Common myeloid progenitor, CD34-positive (primary cell): ENCODE measurements at regions not wholly inside any gene's neighbourhood (a gene's known extent, or its start where the extent isn't known, plus 50 kb on each side); places are given as distances from the start of the nearest gene placed in this dataset.
"Not testable (repeated sequence)": the region's sequence is repeated elsewhere in the genome, so short reads cannot be mapped to it uniquely, and the experiment has no call there.

Experiments used
- CTCF ChIA-PET: fragments of 350-600 bp; sonication (Branson Sonifier 250); formaldehyde crosslinking; loops from one replicate; lab custom pipeline; 2021; ENCODE audit warnings: antibody characterized with exemption; lab: Charles Lee
- POLR2A ChIA-PET: fragments of 350-600 bp; sonication (Branson Sonifier 250); formaldehyde crosslinking; loops from one replicate; lab custom pipeline; 2021; ENCODE audit warnings: antibody characterized with exemption; lab: Charles Lee
- DNase-seq, 3 donors: peaks; one replicate each; pipeline versions ENCODE4 v3.0.0 to v3.0.0-alpha.2; 2013
- H3K27ac ChIP-seq, 2 experiments: 1 replicate in 1 of 2; 2 replicates in 1 of 2; pipeline ENCODE4 v1.7.0; 2013; ENCODE audit warnings: inconsistent platforms in 2 of 2, low read length in 2 of 2, mild to moderate bottlenecking in 2 of 2, low read depth in 1 of 2, moderate library complexity in 1 of 2; ENCODE audit not compliant: severe bottlenecking in 2 of 2, insufficient read depth in 1 of 2, poor library complexity in 1 of 2
- H3K27me3 ChIP-seq, 5 experiments: replicated peaks in 2 of 5; 1 replicate in 3 of 5; 2 replicates in 2 of 5; pipeline versions ENCODE4 v1.6.1 to v1.7.0; 2013; ENCODE audit warnings: low read length in 4 of 5, mild to moderate bottlenecking in 2 of 5, moderate library complexity in 2 of 5, inconsistent platforms in 1 of 5; ENCODE audit not compliant: insufficient read depth in 5 of 5, control insufficient read depth in 4 of 5
- H3K36me3 ChIP-seq, 4 experiments: 1 replicate in 2 of 4; 2 replicates in 2 of 4; pipeline versions ENCODE4 v1.6.1 to v1.7.0; 2013; ENCODE audit warnings: low read length in 3 of 4, control low read depth in 1 of 4, mild to moderate bottlenecking in 1 of 4; ENCODE audit not compliant: control insufficient read depth in 4 of 4, insufficient read depth in 4 of 4
- H3K4me1 ChIP-seq, 4 experiments: 1 replicate in 3 of 4; 2 replicates in 1 of 4; pipeline versions ENCODE4 v1.6.1 to v1.7.1; 2013; ENCODE audit warnings: low read length in 3 of 4, mild to moderate bottlenecking in 3 of 4, control low read depth in 1 of 4, inconsistent platforms in 1 of 4, moderate library complexity in 1 of 4; ENCODE audit not compliant: control insufficient read depth in 4 of 4, insufficient read depth in 4 of 4; ENCODE audit errors: control extremely low read depth in 1 of 4
- H3K4me3 ChIP-seq, 7 experiments: 1 replicate in 4 of 7; 2 replicates in 3 of 7; pipeline versions ENCODE4 v1.5.1 to v1.7.0; 2013; ENCODE audit warnings: mild to moderate bottlenecking in 7 of 7, low read length in 6 of 7, moderate library complexity in 6 of 7, inconsistent platforms in 2 of 7, low read depth in 2 of 7, control low read depth in 1 of 7; ENCODE audit not compliant: insufficient read depth in 4 of 7, control insufficient read depth in 1 of 7; ENCODE audit errors: extremely low read depth in 1 of 7
- H3K9me3 ChIP-seq, 5 experiments: 1 replicate in 4 of 5; 2 replicates in 1 of 5; pipeline versions ENCODE4 v1.6.1 to v1.7.1; 2013; ENCODE audit warnings: low read length in 4 of 5, mild to moderate bottlenecking in 2 of 5, inconsistent platforms in 1 of 5, low read depth in 1 of 5, moderate library complexity in 1 of 5; ENCODE audit not compliant: control insufficient read depth in 4 of 5, insufficient read depth in 2 of 5; ENCODE audit errors: control extremely low read depth in 1 of 5
- WGBS: methylation state at CpG from one replicate; pipeline ENCODE4 v1.1.5; 2013; ENCODE audit not compliant: insufficient coverage; 5-methylcytosine and 5-hydroxymethylcytosine counted together

- ChIA-PET CTCF (no interaction called here), POLR2A (no interaction called here)
- Histone ChIP-seq H3K27ac (no peak overlapping the region), H3K36me3 (no peaks in the 10 kb centered on the region), H3K27me3 (peaks cover 0 to 3% (median 0%) of the 10 kb centered on the region in 5 experiments), H3K4me1 (no peaks in the 10 kb centered on the region), H3K4me3 (no peak overlapping the region), H3K9me3 (no peaks in the 10 kb centered on the region)
- DNase-seq: no peak
- WGBS: 58% methylated on average over 5 of the region's 5 CpGs
These were observed 135.3 kb downstream of the CCDC34 start for GRCh38 chr11:27227736-27228135.

- H3K9me3 ChIP-seq, H3K36me3 ChIP-seq, DNase-seq, CTCF ChIA-PET, H3K27ac ChIP-seq, H3K27me3 ChIP-seq, H3K4me3 ChIP-seq, H3K4me1 ChIP-seq, POLR2A ChIA-PET: not testable (repeated sequence)
- no CpG with 5 or more reads among the region's 24 CpGs for WGBS
These were observed 143.5 kb downstream of the CCDC34 start for GRCh38 chr11:27219487-27220039.

- no peaks in the 10 kb centered on the region for H3K4me1 ChIP-seq
- H3K9me3 ChIP-seq: no peaks in the 10 kb centered on the region
- peaks cover 0 to 3% (median 0%) of the 10 kb centered on the region in 5 experiments for H3K27me3 ChIP-seq
- POLR2A ChIA-PET: no interaction called here
- H3K27ac ChIP-seq: no peak overlapping the region
- no peak overlapping the region for H3K4me3 ChIP-seq
- WGBS: 50% methylated on average over 2 of the region's 3 CpGs
- no peak for DNase-seq
- CTCF ChIA-PET: no interaction called here
- no peaks in the 10 kb centered on the region for H3K36me3 ChIP-seq
These were observed 144.5 kb downstream of the CCDC34 start for GRCh38 chr11:27218421-27219038.

GRCh38 chr11:27217948-27218420 is 145.0 kb downstream of the CCDC34 start:
- POLR2A ChIA-PET: no interaction called here
- CTCF ChIA-PET: no interaction called here

GRCh38 chr11:27217496-27217895 is 145.5 kb downstream of the CCDC34 start:
- no peak for DNase-seq
- Histone ChIP-seq H3K4me3 (no peak overlapping the region), H3K27me3 (peaks cover 0 to 3% (median 0%) of the 10 kb centered on the region in 5 experiments), H3K27ac (no peak overlapping the region), H3K9me3 (no peaks in the 10 kb centered on the region), H3K36me3 (no peaks in the 10 kb centered on the region), H3K4me1 (no peaks in the 10 kb centered on the region)
- 100% methylated on average over 2 of the region's 2 CpGs for WGBS
- ChIA-PET CTCF (interaction anchor here (0.6 to 0.8 kb wide), 2 partner anchors 9 to 388 kb away, joined by 3 to 4 read pairs; no protein-coding TSS in a partner anchor), POLR2A (no interaction called here)

More at GRCh38 chr11:27217948-27218420, 145.0 kb downstream of the CCDC34 start:
- Histone ChIP-seq H3K4me1 (no peaks in the 10 kb centered on the region), H3K9me3 (no peaks in the 10 kb centered on the region), H3K36me3 (no peaks in the 10 kb centered on the region), H3K4me3 (no peak overlapping the region), H3K27ac (no peak overlapping the region), H3K27me3 (peaks cover 0 to 3% (median 0%) of the 10 kb centered on the region in 5 experiments)
- no CpG with 5 or more reads among the region's 1 CpG for WGBS
- no peak for DNase-seq

GRCh38 chr11:27216270-27217149 is 146.5 kb downstream of the CCDC34 start:
- WGBS: 53% methylated on average over 5 of the region's 5 CpGs
- DNase-seq: no peak
- Histone ChIP-seq H3K27ac (no peak overlapping the region), H3K9me3 (no peaks in the 10 kb centered on the region), H3K36me3 (no peaks in the 10 kb centered on the region), H3K27me3 (peaks cover 0 to 3% (median 0%) of the 10 kb centered on the region in 5 experiments), H3K4me3 (no peak overlapping the region), H3K4me1 (no peaks in the 10 kb centered on the region)
- ChIA-PET POLR2A (no interaction called here), CTCF (interaction anchor here (0.8 kb wide), 1 partner anchor 8 kb away, joined by 4 read pairs; no protein-coding TSS in a partner anchor)
